Gastrocnemius medialis (tissue), 4 donors: ENCODE measurements at regions not wholly inside any gene's neighbourhood (a gene's known extent, or its start where the extent isn't known, plus 50 kb on each side); places are given as distances from the start of the nearest gene placed in this dataset.

Experiments
- ATAC-seq, 2 donors: fragments of 150-250 bp; one replicate each; pipeline ENCODE4 v1.9.1; 2016
- DNase-seq, 2 donors: peaks; one replicate each; pipeline ENCODE4 v3.0.0-alpha.2; 2019
- H3K27ac ChIP-seq, 4 donors: fragments of 200-600 bp; sonication (generic); 1 replicate in 1 of 4; 2 replicates in 3 of 4; pipeline ENCODE4 v1.5.1; 2016 to 2018; ENCODE audit warnings: mild to moderate bottlenecking in 2 of 4, moderate library complexity in 1 of 4
- H3K27me3 ChIP-seq, 3 donors: fragments of 200-600 bp; sonication (generic) in 2 of 3; 1 replicate in 1 of 3; 2 replicates in 2 of 3; pipeline versions ENCODE4 v1.5.1 to v1.6.0; 2016 to 2019; ENCODE audit warnings: mild to moderate bottlenecking in 1 of 3, moderate library complexity in 1 of 3
- H3K36me3 ChIP-seq, 2 donors: fragments of 200-600 bp; sonication (generic) in 1 of 2; one replicate each; pipeline ENCODE4 v1.5.1; 2017 to 2018
- H3K4me1 ChIP-seq, 2 donors: fragments of 200-600 bp; sonication (generic) in 1 of 2; one replicate each; pipeline ENCODE4 v1.5.1; 2016 to 2017; ENCODE audit warnings: mild to moderate bottlenecking in 2 of 2
- H3K4me3 ChIP-seq, 4 donors: fragments of 200-600 bp; sonication (generic) in 3 of 4; 1 replicate in 1 of 4; 2 replicates in 3 of 4; pipeline ENCODE4 v1.5.1; 2016 to 2019; ENCODE audit warnings: mild to moderate bottlenecking in 2 of 4
- H3K9me3 ChIP-seq, 3 donors: fragments of 200-600 bp; sonication (generic) in 2 of 3; 1 replicate in 1 of 3; 2 replicates in 2 of 3; pipeline ENCODE4 v1.5.1; 2016 to 2019
- CTCF ChIP-seq, 5 experiments: fragments of 450-650 bp in 3 of 5; fragments of 200-600 bp in 2 of 5; sonication (generic) in 2 of 5; IDR thresholded peaks in 4 of 5; conservative IDR thresholded peaks in 1 of 5; 1 replicate in 4 of 5; 2 replicates in 1 of 5; pipeline ENCODE4 v1.5.1; 2016 to 2019; ENCODE audit warnings: antibody characterized with exemption in 5 of 5, mild to moderate bottlenecking in 3 of 5, moderate library complexity in 3 of 5
- POLR2A ChIP-seq, 2 donors: fragments of 450-650 bp; IDR thresholded peaks; one replicate each; pipeline ENCODE4 v1.6.1; 2017; ENCODE audit warnings: antibody characterized with exemption in 2 of 2, mild to moderate bottlenecking in 2 of 2, moderate library complexity in 2 of 2
- in situ Hi-C, 4 donors: fragments of 200-750 bp; cut with MboI; loops; one replicate each; pipeline versions ENCODE4 v1.15.0 to v1.8.0; 2017; ENCODE audit warnings: low sequenced_read_pairs in 4 of 4
- intact Hi-C: fragments of 100-400 bp; cut with DNase I; formaldehyde crosslinking; loops from one replicate; pipeline ENCODE4 v1.15.1; 2023; ENCODE audit warnings: low total_unique reads

GRCh38 chr4:174579421-174579820 lies 57.1 kb upstream of the HPGD start:
- no peaks in the 10 kb centered on the region for H3K4me1 ChIP-seq
- no peak for TF ChIP-seq POLR2A (IDR thresholded peaks at IDR 0.05)
- no peak for TF ChIP-seq CTCF (IDR thresholded peaks at IDR 0.05 in 4 of 5, conservative IDR thresholded peaks at IDR 0.05 in 1 of 5)
- no peaks in the 10 kb centered on the region for H3K27me3 ChIP-seq
- H3K4me3 ChIP-seq, result no peak overlapping the region
- DNase-seq (no peak), ATAC-seq (no peak)
- H3K9me3 ChIP-seq, result no peaks in the 10 kb centered on the region
- H3K27ac ChIP-seq, result no peak overlapping the region
- intact Hi-C loops, result no loop called here
- H3K36me3 ChIP-seq, result no peaks in the 10 kb centered on the region
- in situ Hi-C loops, result no loop called here

DNA sequence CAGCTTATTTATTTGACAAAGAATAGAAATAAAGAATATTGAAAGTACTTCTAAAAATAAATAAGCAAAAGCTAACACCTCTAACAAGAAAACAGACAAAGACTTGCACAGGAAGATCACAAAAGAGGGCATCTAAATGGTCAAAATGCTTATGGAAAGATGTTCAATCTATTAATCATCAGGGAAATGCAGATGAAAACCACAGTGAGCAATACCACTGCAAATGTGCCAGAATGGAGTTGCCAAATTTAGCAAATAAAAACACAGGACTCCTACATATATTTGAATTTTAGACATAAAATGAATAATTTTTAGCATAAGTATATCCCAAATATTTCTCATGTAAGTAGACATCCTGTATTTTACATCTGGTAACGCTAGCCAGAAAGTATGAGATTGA lies 56.1 kb upstream of the HPGD start:
- in situ Hi-C loops (no loop called here), intact Hi-C loops (no loop called here)
- TF ChIP-seq CTCF (IDR thresholded peaks at IDR 0.05 in 4 of 5, conservative IDR thresholded peaks at IDR 0.05 in 1 of 5) (no peak), POLR2A (IDR thresholded peaks at IDR 0.05) (no peak)

GRCh38 chr4:174575436-174575835 lies 53.1 kb upstream of the HPGD start:
- Histone ChIP-seq H3K27ac (no peak overlapping the region), H3K9me3 (no peaks in the 10 kb centered on the region), H3K36me3 (no peaks in the 10 kb centered on the region), H3K4me3 (no peak overlapping the region), H3K4me1 (no peaks in the 10 kb centered on the region), H3K27me3 (no peaks in the 10 kb centered on the region)
- DNase-seq (no peak), ATAC-seq (no peak)
- in situ Hi-C loops, result no loop called here
- TF ChIP-seq POLR2A (IDR thresholded peaks at IDR 0.05), result no peak
- no peak for TF ChIP-seq CTCF (IDR thresholded peaks at IDR 0.05 in 4 of 5, conservative IDR thresholded peaks at IDR 0.05 in 1 of 5)
- intact Hi-C loops, result no loop called here

More for the DNA sequence above, 56.1 kb upstream of the HPGD start:
- ATAC-seq (no peak), DNase-seq (no peak)
- H3K9me3 ChIP-seq, result no peaks in the 10 kb centered on the region
- no peaks in the 10 kb centered on the region for H3K27me3 ChIP-seq
- H3K4me3 ChIP-seq, result no peak overlapping the region
- H3K4me1 ChIP-seq, result no peaks in the 10 kb centered on the region
- no peak overlapping the region for H3K27ac ChIP-seq
- H3K36me3 ChIP-seq, result no peaks in the 10 kb centered on the region
